SK-N-SH (cell line): ENCODE measurements at regions not wholly inside any gene's neighbourhood (a gene's known extent, or its start where the extent isn't known, plus 50 kb on each side); places are given as distances from the start of the nearest gene placed in this dataset.

Source experiments
- CTCF ChIA-PET: fragments of 300-600, 350-600 bp; formaldehyde crosslinking; extraction: SDS; loops from one replicate; lab custom pipeline; 2021; lab: Yijun Ruan, JAX
- POLR2A ChIA-PET: fragments of 350-600 bp; sonication (Branson Sonifier 250); formaldehyde crosslinking; extraction: SDS; loops from one replicate; lab custom pipeline; 2020; ENCODE audit warnings: antibody characterized with exemption, inconsistent platforms; lab: Yijun Ruan, JAX
- DNase-seq: peaks from one replicate; pipeline ENCODE4 v3.0.0; 2012
- H2AFZ ChIP-seq: fragments of 200-600 bp; sonication (generic); 2 replicates; pipeline ENCODE4 v1.8.1; 2016; ENCODE audit warnings: antibody characterized with exemption, mild to moderate bottlenecking, low read depth
- H3F3A ChIP-seq: fragments of 200-600 bp; sonication (generic); replicated peaks from 2 replicates; pipeline ENCODE3; 2016; ENCODE audit warnings: antibody characterized with exemption, mild to moderate bottlenecking; ENCODE audit not compliant: insufficient read depth
- H3K27ac ChIP-seq, 2 experiments: fragments of 200-500 bp in 1 of 2; fragments of 200-600 bp in 1 of 2; sonication (Bioruptor generic) in 1 of 2; sonication (generic), shearing (Covaris generic) in 1 of 2; 2 replicates each; pipeline versions ENCODE4 v1.5.1 to v1.6.1; 2014 to 2016; ENCODE audit warnings: low read depth in 2 of 2, inconsistent platforms in 1 of 2, low read length in 1 of 2, mild to moderate bottlenecking in 1 of 2, mixed read lengths in 1 of 2
- H3K27me3 ChIP-seq: fragments of 200-600 bp; sonication (generic), shearing (Covaris generic); 2 replicates; pipeline ENCODE4 v1.6.1; 2016; ENCODE audit warnings: mixed run types; ENCODE audit not compliant: insufficient read depth
- H3K36me3 ChIP-seq, 2 experiments: fragments of 200-500 bp in 1 of 2; fragments of 200-600 bp in 1 of 2; sonication (Bioruptor generic) in 1 of 2; sonication (generic) in 1 of 2; replicated peaks in 1 of 2; 2 replicates each; pipeline versions ENCODE3 to v1.5.1; 2014 to 2016; ENCODE audit warnings: low read length in 1 of 2, mild to moderate bottlenecking in 1 of 2; ENCODE audit not compliant: insufficient read depth in 2 of 2, control insufficient read depth in 1 of 2
- H3K4me1 ChIP-seq, 2 experiments: fragments of 200-500 bp in 1 of 2; fragments of 200-600 bp in 1 of 2; sonication (Bioruptor generic) in 1 of 2; sonication (generic), shearing (Covaris generic) in 1 of 2; 2 replicates each; pipeline versions ENCODE4 v1.5.1 to v1.6.1; 2014 to 2016; ENCODE audit warnings: low read depth in 1 of 2, low read length in 1 of 2, mixed run types in 1 of 2; ENCODE audit not compliant: insufficient read depth in 2 of 2, control insufficient read depth in 1 of 2
- H3K4me2 ChIP-seq: fragments of 200-600 bp; sonication (generic), shearing (Covaris generic); 2 replicates; pipeline ENCODE4 v1.6.1; 2017; ENCODE audit warnings: mixed run types
- H3K4me3 ChIP-seq, 2 experiments: fragments of 200-500 bp in 1 of 2; fragments of 200-600 bp in 1 of 2; sonication (Bioruptor generic) in 1 of 2; sonication (generic), shearing (Covaris generic) in 1 of 2; 2 replicates each; pipeline versions ENCODE4 v1.5.1 to v1.8.1; 2014 to 2016; ENCODE audit warnings: low read depth in 2 of 2, inconsistent platforms in 1 of 2, low read length in 1 of 2, mild to moderate bottlenecking in 1 of 2, mixed read lengths in 1 of 2, moderate library complexity in 1 of 2
- H3K79me2 ChIP-seq: fragments of 200-600 bp; sonication (generic); 2 replicates; pipeline ENCODE4 v1.8.1; 2017; ENCODE audit warnings: mild to moderate bottlenecking; ENCODE audit not compliant: insufficient read depth
- H3K9ac ChIP-seq: fragments of 200-600 bp; sonication (generic); 2 replicates; pipeline ENCODE4 v1.6.1; 2017; ENCODE audit warnings: mixed run types
- H3K9me2 ChIP-seq: fragments of 200-600 bp; sonication (generic); 2 replicates; pipeline ENCODE4 v1.6.1; 2017; ENCODE audit warnings: mixed run types
- H3K9me3 ChIP-seq: fragments of 200-600 bp; sonication (generic); 2 replicates; pipeline ENCODE4 v1.6.1; 2017; ENCODE audit warnings: mixed run types, mild to moderate bottlenecking, moderate library complexity
- H4K20me1 ChIP-seq: fragments of 200-600 bp; sonication (generic); 2 replicates; pipeline ENCODE4 v1.6.1; 2017; ENCODE audit warnings: mild to moderate bottlenecking, mixed run types; ENCODE audit not compliant: insufficient read depth
- ELF1 ChIP-seq: IDR thresholded peaks from 2 replicates; pipeline ENCODE4 v1.4.0; 2012
- EZH2phosphoT487 ChIP-seq: fragments of 200-600 bp; sonication (generic); IDR thresholded peaks from 2 replicates; pipeline ENCODE4 v1.6.1; 2017; ENCODE audit warnings: low read depth, mixed run types, mild to moderate bottlenecking, antibody characterized with exemption, moderate library complexity, borderline replicate concordance
- IRF3 ChIP-seq: fragments of 150-350 bp; IDR thresholded peaks from 2 replicates; pipeline ENCODE4 v1.6.1; 2016; ENCODE audit warnings: mild to moderate bottlenecking, low read depth, low read length
- MXI1 ChIP-seq: IDR thresholded peaks from 2 replicates; pipeline ENCODE4 v1.6.1; 2012; ENCODE audit warnings: mild to moderate bottlenecking, low read depth, low read length, improper control_type of control experiment
- POLR2AphosphoS5 ChIP-seq: IDR thresholded peaks from 2 replicates; pipeline ENCODE4 v1.6.1; 2012; ENCODE audit warnings: low read depth, low read length
- RAD21 ChIP-seq: IDR thresholded peaks from 2 replicates; pipeline ENCODE4 v1.6.1; 2012; ENCODE audit warnings: mild to moderate bottlenecking, low read length
- RFX5 ChIP-seq: IDR thresholded peaks from 2 replicates; pipeline ENCODE4 v1.6.1; 2012; ENCODE audit warnings: mild to moderate bottlenecking, improper control_type of control experiment, low read length
- TEAD4 ChIP-seq: IDR thresholded peaks from 2 replicates; pipeline ENCODE4 v1.4.0; 2012; ENCODE audit warnings: mild to moderate bottlenecking, borderline replicate concordance; ENCODE audit not compliant: insufficient read depth
- USF2 ChIP-seq: fragments of 150-350 bp; IDR thresholded peaks from 2 replicates; pipeline ENCODE4 v1.6.1; 2017; ENCODE audit warnings: antibody characterized with exemption, low read length, low read depth, borderline replicate concordance
- YY1 ChIP-seq: IDR thresholded peaks from 2 replicates; pipeline ENCODE4 v1.4.0; 2012; ENCODE audit warnings: low read depth, mild to moderate bottlenecking
- WGBS: methylation state at CpG from one replicate; pipeline ENCODE4 v1.1.6; 2017; ENCODE audit warnings: low lambda C conversion rate; 5-methylcytosine and 5-hydroxymethylcytosine counted together

DNA sequence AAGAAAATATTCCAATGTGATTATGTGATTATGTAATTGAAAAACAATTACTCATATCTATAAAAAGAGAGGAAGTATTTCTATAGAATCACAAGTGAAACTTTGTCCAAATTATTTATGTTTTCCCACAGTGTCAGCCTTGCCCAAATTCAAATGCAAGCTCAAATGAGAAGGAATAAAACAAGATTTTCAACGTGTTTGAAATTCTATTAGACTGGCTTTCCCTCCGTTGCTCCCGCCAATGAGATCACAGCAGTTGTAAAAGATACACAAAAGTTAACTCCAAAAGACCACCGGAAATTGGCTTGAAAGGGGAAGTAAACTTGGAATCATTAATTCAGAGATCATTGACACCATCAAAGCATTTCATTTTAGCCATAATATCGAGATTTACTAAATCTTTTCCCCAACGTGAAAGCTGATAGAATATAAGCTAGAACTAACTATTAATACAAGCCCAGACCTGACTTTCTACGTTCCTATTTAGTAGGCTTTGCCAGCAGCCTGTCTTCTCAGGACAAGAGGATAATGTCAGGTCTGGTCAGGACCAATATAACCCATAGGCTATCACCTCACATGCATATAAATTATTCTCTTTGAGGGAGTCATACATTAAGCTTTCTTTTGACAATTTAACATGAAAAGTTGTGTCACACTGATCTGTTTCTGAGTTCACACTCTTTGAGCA is 222.6 kb upstream of the CHAC2 start:
- CTCF ChIA-PET: interaction anchor here (1.6 kb wide), 1 partner anchor 10 kb away, joined by 3 read pairs; no protein-coding TSS in a partner anchor
- Histone ChIP-seq H3K9me2 (no peaks in the 10 kb centered on the region), H3K36me3 (no peaks in the 10 kb centered on the region), H3K9ac (no peak overlapping the region), H3K27me3 (no peaks in the 10 kb centered on the region; the same call in 1 of the 2 replicates), H4K20me1 (no peaks in the 10 kb centered on the region), H3K27ac (no peak overlapping the region), H2AFZ (no peak overlapping the region), H3F3A (no peaks in the 10 kb centered on the region), H3K9me3 (no peaks in the 10 kb centered on the region), H3K4me2 (no peak overlapping the region), H3K4me3 (no peak overlapping the region), H3K79me2 (no peaks in the 10 kb centered on the region), H3K4me1 (no peaks in the 10 kb centered on the region)
- TF ChIP-seq USF2: no peak
- TF ChIP-seq MXI1: no peak
- DNase-seq: no peak
- POLR2A ChIA-PET: no interaction called here
- WGBS: 11% methylated on average over 7 of the region's 7 CpGs

- DNase-seq: no peak
- Histone ChIP-seq H3K36me3 (no peaks in the 10 kb centered on the region), H2AFZ (no peak overlapping the region), H3K4me1 (no peaks in the 10 kb centered on the region), H3K9ac (no peak overlapping the region), H3F3A (no peaks in the 10 kb centered on the region), H3K27ac (no peak overlapping the region), H3K9me2 (no peaks in the 10 kb centered on the region), H3K27me3 (no peaks in the 10 kb centered on the region; the same call in 1 of the 2 replicates), H3K4me3 (no peak overlapping the region), H4K20me1 (no peaks in the 10 kb centered on the region), H3K79me2 (no peaks in the 10 kb centered on the region), H3K4me2 (no peak overlapping the region), H3K9me3 (no peaks in the 10 kb centered on the region)
- WGBS: 0% methylated on average over 1 of the region's 1 CpG
- ChIA-PET POLR2A (no interaction called here), CTCF (no interaction called here)
- TF ChIP-seq YY1: no peak
- TF ChIP-seq ELF1: no peak
- TF ChIP-seq TEAD4: no peak
- no peak for TF ChIP-seq MXI1
- TF ChIP-seq POLR2AphosphoS5: no peak
These were observed 224.5 kb upstream of the CHAC2 start for GRCh38 chr2:53543083-53543482.

GRCh38 chr2:53536583-53537361 is 230.8 kb upstream of the CHAC2 start:
- POLR2A ChIA-PET: no interaction called here
- no peak overlapping the region for H3K27ac ChIP-seq
- H3K36me3 ChIP-seq: no peaks in the 10 kb centered on the region
- no peak overlapping the region for H3K9ac ChIP-seq
- no peak for DNase-seq
- CTCF ChIA-PET: interaction anchor here (1.4 kb wide), 1 partner anchor 17 kb away, joined by 3 read pairs; no protein-coding TSS in a partner anchor
- no peaks in the 10 kb centered on the region for H3K9me2 ChIP-seq
- no peaks in the 10 kb centered on the region for H3K4me1 ChIP-seq
- no peaks in the 10 kb centered on the region for H3K27me3 ChIP-seq
- no peak overlapping the region for H3K4me2 ChIP-seq
- 36% methylated on average over 4 of the region's 4 CpGs for WGBS
- no peaks in the 10 kb centered on the region for H3K9me3 ChIP-seq
- TF ChIP-seq RAD21 (no peak), RFX5 (no peak), IRF3 (no peak), EZH2phosphoT487 (no peak)
- H2AFZ ChIP-seq: no peak overlapping the region
- no peak overlapping the region for H3K4me3 ChIP-seq
- no peaks in the 10 kb centered on the region for H3F3A ChIP-seq
- H3K79me2 ChIP-seq: no peaks in the 10 kb centered on the region
- H4K20me1 ChIP-seq: no peaks in the 10 kb centered on the region
